ENCODE measurements at regions not wholly inside any gene's neighbourhood (a gene's known extent, or its start where the extent isn't known, plus 50 kb on each side); places are given as distances from the start of the nearest gene placed in this dataset.

GRCh38 chr1:244960904-244961303 is 96.6 kb upstream of the HNRNPU start:
- H2AFZ ChIP-seq (ENCODE audit: low read length) = no peak overlapping the region

GRCh38 chr1:244958593-244958992 is 94.2 kb upstream of the HNRNPU start:
- Histone ChIP-seq H3K9me2 (replicated peaks; ENCODE audit: low read depth, low read length) (no peaks in the 10 kb centered on the region), H3K4me3 (ENCODE audit: low read length, poor library complexity, severe bottlenecking) (no peak overlapping the region), H3K27me3 (ENCODE audit: insufficient read depth, low read length, poor library complexity, severe bottlenecking) (no peaks in the 10 kb centered on the region), H3K36me3 (ENCODE audit: insufficient read depth, low read length) (no peaks in the 10 kb centered on the region), H3K79me2 (ENCODE audit: insufficient read depth, low read length) (no peaks in the 10 kb centered on the region), H4K20me1 (ENCODE audit: insufficient read depth, low read length, poor library complexity, severe bottlenecking) (no peaks in the 10 kb centered on the region), H3F3A (ENCODE audit: low read depth) (no peaks in the 10 kb centered on the region), H3K9ac (ENCODE audit: low read depth, low read length, poor library complexity, severe bottlenecking) (no peak overlapping the region), H3K9me3 (ENCODE audit: insufficient read depth, low read depth, low read length) (no peaks in the 10 kb centered on the region), H2AFZ (ENCODE audit: low read length) (no peak overlapping the region), H3K4me1 (ENCODE audit: insufficient read depth, low read length, poor library complexity, severe bottlenecking) (peaks cover 10% of the 10 kb centered on the region), H3K4me2 (ENCODE audit: low read depth, low read length, poor library complexity, severe bottlenecking) (no peak overlapping the region)
- TF ChIP-seq CTCF (conservative IDR thresholded peaks at IDR 0.05; ENCODE audit: low read length) (no peak), EZH2phosphoT487 (IDR thresholded peaks at IDR 0.05; ENCODE audit: borderline replicate concordance) (no peak)

More at GRCh38 chr1:244960904-244961303, 96.6 kb upstream of the HNRNPU start:
- Histone ChIP-seq H3K79me2 (ENCODE audit: insufficient read depth, low read length) (no peaks in the 10 kb centered on the region), H3K27me3 (ENCODE audit: insufficient read depth, low read length, poor library complexity, severe bottlenecking) (no peaks in the 10 kb centered on the region), H3K4me3 (ENCODE audit: low read length, poor library complexity, severe bottlenecking) (no peak overlapping the region), H3F3A (ENCODE audit: low read depth) (no peaks in the 10 kb centered on the region), H3K4me1 (ENCODE audit: insufficient read depth, low read length, poor library complexity, severe bottlenecking) (peaks cover 25% of the 10 kb centered on the region), H3K36me3 (ENCODE audit: insufficient read depth, low read length) (no peaks in the 10 kb centered on the region), H3K9me3 (ENCODE audit: insufficient read depth, low read depth, low read length) (no peaks in the 10 kb centered on the region), H3K9me2 (replicated peaks; ENCODE audit: low read depth, low read length) (no peaks in the 10 kb centered on the region), H3K4me2 (ENCODE audit: low read depth, low read length, poor library complexity, severe bottlenecking) (no peak overlapping the region), H3K9ac (ENCODE audit: low read depth, low read length, poor library complexity, severe bottlenecking) (no peak overlapping the region), H4K20me1 (ENCODE audit: insufficient read depth, low read length, poor library complexity, severe bottlenecking) (no peaks in the 10 kb centered on the region)
- TF ChIP-seq EZH2phosphoT487 (IDR thresholded peaks at IDR 0.05; ENCODE audit: borderline replicate concordance) (no peak), CTCF (conservative IDR thresholded peaks at IDR 0.05; ENCODE audit: low read length) (no peak)

- H3K9ac ChIP-seq (ENCODE audit: low read depth, low read length, poor library complexity, severe bottlenecking) = no peak overlapping the region
- H3K4me1 ChIP-seq (ENCODE audit: insufficient read depth, low read length, poor library complexity, severe bottlenecking) = peaks cover 7% of the 10 kb centered on the region
- peak overlapping the region; percentile 60; the same call in 1 of the 2 replicates for H2AFZ ChIP-seq (ENCODE audit: low read length)
- H3K9me2 ChIP-seq (replicated peaks; ENCODE audit: low read depth, low read length) = no peaks in the 10 kb centered on the region
- H4K20me1 ChIP-seq (ENCODE audit: insufficient read depth, low read length, poor library complexity, severe bottlenecking) = no peaks in the 10 kb centered on the region
- H3K79me2 ChIP-seq (ENCODE audit: insufficient read depth, low read length) = no peaks in the 10 kb centered on the region
- H3K4me2 ChIP-seq (ENCODE audit: low read depth, low read length, poor library complexity, severe bottlenecking) = peak overlapping the region; percentile 37
- no peaks in the 10 kb centered on the region for H3F3A ChIP-seq (ENCODE audit: low read depth)
- no peaks in the 10 kb centered on the region for H3K27me3 ChIP-seq (ENCODE audit: insufficient read depth, low read length, poor library complexity, severe bottlenecking)
- TF ChIP-seq CTCF (conservative IDR thresholded peaks at IDR 0.05; ENCODE audit: low read length) = no peak
- TF ChIP-seq EZH2phosphoT487 (IDR thresholded peaks at IDR 0.05; ENCODE audit: borderline replicate concordance) = no peak
- H3K9me3 ChIP-seq (ENCODE audit: insufficient read depth, low read depth, low read length) = no peaks in the 10 kb centered on the region
- H3K4me3 ChIP-seq (ENCODE audit: low read length, poor library complexity, severe bottlenecking) = no peak overlapping the region
- no peaks in the 10 kb centered on the region for H3K36me3 ChIP-seq (ENCODE audit: insufficient read depth, low read length)
These were observed 93.2 kb upstream of the HNRNPU start for GRCh38 chr1:244957525-244957924.

All from Loucy (cell line).